Astrocyte of the hippocampus (primary cell): ENCODE measurements at regions not wholly inside any gene's neighbourhood (a gene's known extent, or its start where the extent isn't known, plus 50 kb on each side); places are given as distances from the start of the nearest gene placed in this dataset.
"Not testable (repeated sequence)": the region's sequence is repeated elsewhere in the genome, so short reads cannot be mapped to it uniquely, and the experiment has no call there.

Experiments used
- DNase-seq: peaks from one replicate; pipeline ENCODE4 v3.0.0; 2011; ENCODE audit warnings: low read depth, low spot score

GRCh38 chr1:161454865-161455707, 50.2 kb upstream of the FCGR2A start:
- DNase-seq = not testable (repeated sequence)

- DNase-seq = not testable (repeated sequence)
Observed at GRCh38 chr1:161453950-161454864, 51.0 kb upstream of the FCGR2A start.

GRCh38 chr1:161451698-161452348, 53.4 kb upstream of the FCGR2A start:
- not testable (repeated sequence) for DNase-seq

- DNase-seq = not testable (repeated sequence)
Observed at GRCh38 chr1:161447760-161448332, 57.4 kb upstream of the FCGR2A start.

- DNase-seq = not testable (repeated sequence)
Observed at GRCh38 chr1:161447040-161447759, 58.1 kb upstream of the FCGR2A start.

- DNase-seq = not testable (repeated sequence)
Observed at GRCh38 chr1:161444725-161445124, 60.5 kb upstream of the FCGR2A start.

GRCh38 chr1:161444255-161444654, 61.0 kb upstream of the FCGR2A start:
- DNase-seq = not testable (repeated sequence)

GRCh38 chr1:161440312-161440894, 64.9 kb upstream of the FCGR2A start:
- DNase-seq = peak; percentile 77

- DNase-seq = no peak
Observed at GRCh38 chr1:161439280-161440232, 65.7 kb upstream of the FCGR2A start.

GRCh38 chr1:161433191-161433590, 65.5 kb upstream of the CFAP126 start:
- DNase-seq = not testable (repeated sequence)

- DNase-seq = no peak
Observed at GRCh38 chr1:161432091-161432490, 64.4 kb upstream of the CFAP126 start.

GRCh38 chr1:161427733-161428516, 60.2 kb upstream of the CFAP126 start:
- peak; percentile 47 for DNase-seq

- DNase-seq = not testable (repeated sequence)
Observed at GRCh38 chr1:161422914-161423313, 55.2 kb upstream of the CFAP126 start.

- DNase-seq = no peak
Observed at GRCh38 chr1:161421456-161421855, 53.8 kb upstream of the CFAP126 start.

GRCh38 chr1:161420763-161421455, 53.2 kb upstream of the CFAP126 start:
- DNase-seq = peak; percentile 8

- DNase-seq = not testable (repeated sequence)
Observed at GRCh38 chr1:161417536-161417935, 49.9 kb upstream of the CFAP126 start.
